GM06990 (cell line): ENCODE measurements at regions not wholly inside any gene's neighbourhood (a gene's known extent, or its start where the extent isn't known, plus 50 kb on each side); places are given as distances from the start of the nearest gene placed in this dataset.

Experiments used
- DNase-seq: peaks from one replicate; pipeline ENCODE4 v3.0.0-alpha.2; 2011; ENCODE audit not compliant: insufficient read length; ENCODE audit errors: extremely low read depth
- H3K27me3 ChIP-seq: replicated peaks from 2 replicates; pipeline ENCODE4 v1.6.0; 2011; ENCODE audit warnings: low read length; ENCODE audit not compliant: control insufficient read depth, insufficient read depth
- H3K36me3 ChIP-seq: 2 replicates; pipeline ENCODE4 v1.5.1; 2011; ENCODE audit warnings: low read length; ENCODE audit not compliant: control insufficient read depth, insufficient read depth
- H3K4me3 ChIP-seq: replicated peaks from 2 replicates; pipeline ENCODE4 v1.5.1; 2011; ENCODE audit warnings: low read depth, mild to moderate bottlenecking, control low read depth, low read length
- TF ChIP-seq, protein P1 (sequence below): IDR thresholded peaks from 2 replicates; pipeline ENCODE4 v1.5.1; 2011; ENCODE audit warnings: low read length, control low read depth, mild to moderate bottlenecking, inconsistent platforms; ENCODE audit not compliant: insufficient read depth, poor library complexity, severe bottlenecking

DNA sequence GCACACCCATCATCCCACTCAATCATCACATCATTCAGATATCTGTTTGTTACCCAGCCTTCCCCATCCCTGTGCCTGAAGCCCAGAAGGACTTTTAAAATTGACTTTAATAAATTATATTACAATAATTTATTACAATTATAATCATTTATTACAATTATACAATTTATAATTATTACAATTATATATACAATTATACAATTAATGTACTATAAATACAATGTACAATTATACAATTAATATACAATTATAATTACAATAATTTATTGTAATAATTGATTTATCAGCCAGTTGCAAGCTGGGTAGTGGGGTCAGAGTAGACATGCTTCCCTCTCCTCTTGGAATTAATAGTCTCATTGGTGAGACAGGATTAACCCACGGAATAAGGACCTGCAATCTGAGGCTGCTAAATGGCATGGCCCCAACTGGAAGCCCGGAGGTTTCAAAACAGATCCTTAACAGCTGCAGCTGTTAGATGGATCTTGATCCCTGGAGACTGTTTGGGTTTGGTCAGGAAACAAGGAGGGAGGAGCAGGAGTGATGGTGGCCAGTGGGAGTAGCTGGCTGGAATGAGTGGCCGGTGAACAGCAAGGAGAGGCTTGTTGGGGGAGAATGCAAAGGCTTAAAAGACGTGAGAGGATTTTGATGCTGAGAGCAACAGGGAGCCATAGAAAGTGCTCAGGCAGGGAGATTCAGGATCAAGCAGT, 402.8 kb upstream of the PODXL start:
- Histone ChIP-seq H3K4me3 (no peak overlapping the region), H3K36me3 (no peaks in the 10 kb centered on the region), H3K27me3 (peaks cover 2% of the 10 kb centered on the region)
- TF ChIP-seq, protein P1, sequence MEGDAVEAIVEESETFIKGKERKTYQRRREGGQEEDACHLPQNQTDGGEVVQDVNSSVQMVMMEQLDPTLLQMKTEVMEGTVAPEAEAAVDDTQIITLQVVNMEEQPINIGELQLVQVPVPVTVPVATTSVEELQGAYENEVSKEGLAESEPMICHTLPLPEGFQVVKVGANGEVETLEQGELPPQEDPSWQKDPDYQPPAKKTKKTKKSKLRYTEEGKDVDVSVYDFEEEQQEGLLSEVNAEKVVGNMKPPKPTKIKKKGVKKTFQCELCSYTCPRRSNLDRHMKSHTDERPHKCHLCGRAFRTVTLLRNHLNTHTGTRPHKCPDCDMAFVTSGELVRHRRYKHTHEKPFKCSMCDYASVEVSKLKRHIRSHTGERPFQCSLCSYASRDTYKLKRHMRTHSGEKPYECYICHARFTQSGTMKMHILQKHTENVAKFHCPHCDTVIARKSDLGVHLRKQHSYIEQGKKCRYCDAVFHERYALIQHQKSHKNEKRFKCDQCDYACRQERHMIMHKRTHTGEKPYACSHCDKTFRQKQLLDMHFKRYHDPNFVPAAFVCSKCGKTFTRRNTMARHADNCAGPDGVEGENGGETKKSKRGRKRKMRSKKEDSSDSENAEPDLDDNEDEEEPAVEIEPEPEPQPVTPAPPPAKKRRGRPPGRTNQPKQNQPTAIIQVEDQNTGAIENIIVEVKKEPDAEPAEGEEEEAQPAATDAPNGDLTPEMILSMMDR = no peak
- no peak for DNase-seq

DNA sequence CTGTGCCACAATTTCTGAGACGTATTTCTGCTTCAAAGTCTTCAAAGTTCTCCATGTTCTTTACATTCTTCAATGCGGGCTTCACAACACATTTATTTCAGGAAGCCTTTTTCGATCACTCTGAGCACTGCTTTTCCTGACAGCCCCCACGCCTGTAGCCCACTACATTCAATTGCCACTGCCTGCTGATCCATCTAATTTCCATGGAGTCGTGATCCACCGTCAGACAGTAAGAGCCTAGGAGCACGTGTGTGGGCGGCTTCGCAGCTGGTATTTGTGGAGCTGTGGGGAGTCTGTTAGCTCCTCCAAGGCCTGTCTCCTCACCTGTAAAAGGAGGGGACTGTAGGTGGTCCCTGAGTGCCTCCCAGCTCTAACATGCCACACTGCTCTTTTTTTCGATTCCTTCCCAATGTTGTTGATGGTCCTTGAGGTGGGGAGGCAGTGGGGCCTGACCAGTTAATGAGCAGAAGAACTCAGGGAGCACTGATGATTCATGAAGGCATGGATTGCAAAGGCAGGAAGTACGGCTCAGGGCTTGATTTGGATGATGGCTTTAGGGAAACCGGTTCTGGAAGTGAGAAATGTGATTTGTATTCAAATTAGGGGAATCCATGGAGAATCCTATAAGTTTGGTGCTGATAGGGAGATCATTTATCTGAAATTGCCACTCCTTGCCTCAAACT, 401.1 kb upstream of the PODXL start:
- no peak for DNase-seq
- TF ChIP-seq, protein P1 = no peak
- no peaks in the 10 kb centered on the region for H3K36me3 ChIP-seq
- H3K27me3 ChIP-seq = peaks cover 2% of the 10 kb centered on the region
- H3K4me3 ChIP-seq = no peak overlapping the region

DNA sequence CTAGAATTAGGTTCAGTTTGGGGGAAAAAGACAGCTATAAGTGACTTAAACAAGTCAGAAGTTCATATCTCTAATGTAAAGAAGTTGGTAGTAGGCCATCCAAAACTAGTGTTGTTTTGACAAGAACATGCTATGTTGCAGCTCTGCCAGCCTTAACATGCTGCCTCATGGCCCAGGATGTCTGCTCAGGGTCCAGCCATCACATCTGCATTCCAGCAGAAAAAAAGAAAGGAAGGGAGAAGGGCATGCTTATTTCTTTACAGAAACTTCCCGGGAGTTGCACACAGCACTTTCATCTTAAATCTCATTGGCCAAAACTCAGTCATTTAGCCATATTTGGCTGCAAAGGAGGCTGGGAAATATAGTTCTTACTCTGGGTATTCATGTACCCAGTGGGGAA, 400.4 kb upstream of the PODXL start:
- Histone ChIP-seq H3K36me3 (no peaks in the 10 kb centered on the region), H3K27me3 (peaks cover 2% of the 10 kb centered on the region), H3K4me3 (no peak overlapping the region)
- no peak for DNase-seq
- TF ChIP-seq, protein P1 = no peak

DNA sequence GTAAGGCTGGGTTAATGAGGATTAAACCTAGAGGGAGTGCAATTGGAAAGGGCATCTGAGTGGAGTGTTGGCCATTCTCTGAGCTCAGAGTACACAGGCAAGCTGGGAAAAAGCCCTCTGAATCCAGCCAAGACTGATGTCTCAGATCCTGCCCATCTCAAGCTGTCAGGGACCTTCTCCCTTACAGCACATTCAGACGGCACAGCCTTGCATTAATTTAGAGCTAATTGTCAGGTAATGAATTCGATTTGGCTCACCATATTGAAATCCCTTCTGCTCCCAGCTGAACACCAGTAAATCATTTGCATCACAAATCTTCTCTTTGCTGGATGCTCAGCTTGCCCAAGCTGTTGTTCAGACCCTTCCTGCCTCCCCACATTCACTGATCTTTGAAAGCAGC, 399.3 kb upstream of the PODXL start:
- TF ChIP-seq, protein P1 = no peak
- DNase-seq = no peak
- H3K27me3 ChIP-seq = peaks cover 2% of the 10 kb centered on the region
- no peak overlapping the region for H3K4me3 ChIP-seq
- H3K36me3 ChIP-seq = no peaks in the 10 kb centered on the region

DNA sequence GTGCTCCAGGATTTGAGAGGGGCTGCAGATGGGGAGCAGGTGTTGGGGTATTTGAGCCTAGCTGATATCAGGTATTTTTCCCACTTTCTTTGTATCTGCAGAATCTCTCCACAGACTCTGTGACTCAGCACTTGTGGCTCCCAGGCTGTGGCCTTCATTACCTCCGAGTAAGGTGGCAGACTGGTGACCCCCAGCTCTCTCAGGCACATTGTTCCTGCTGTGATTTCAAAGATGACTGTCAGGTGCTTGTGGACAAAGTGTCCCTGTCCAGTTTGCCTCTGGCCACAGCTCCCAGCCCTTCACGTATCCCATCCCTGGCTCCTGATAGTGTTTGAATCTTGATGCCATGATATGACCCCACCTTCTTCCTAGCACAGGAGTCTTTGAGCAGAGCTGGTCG, 396.8 kb upstream of the PODXL start:
- peaks cover 2% of the 10 kb centered on the region for H3K27me3 ChIP-seq
- no peak for DNase-seq
- no peak overlapping the region for H3K4me3 ChIP-seq
- no peaks in the 10 kb centered on the region for H3K36me3 ChIP-seq
- TF ChIP-seq, protein P1 = no peak
